OCI-LY1 (cell line): ENCODE measurements at regions not wholly inside any gene's neighbourhood (a gene's known extent, or its start where the extent isn't known, plus 50 kb on each side); places are given as distances from the start of the nearest gene placed in this dataset.

Experiments used
- H2AFZ ChIP-seq: fragments of 200-600 bp; sonication (generic), shearing (Covaris generic); 2 replicates; pipeline ENCODE4 v1.6.0; 2014; ENCODE audit warnings: antibody characterized with exemption, mild to moderate bottlenecking, low read length
- H3F3A ChIP-seq: fragments of 200-600 bp; sonication (generic), shearing (Covaris generic); 2 replicates; pipeline ENCODE4 v1.6.0; 2014; ENCODE audit warnings: mild to moderate bottlenecking, antibody characterized with exemption, low read length, moderate library complexity; ENCODE audit not compliant: insufficient read depth
- H3K27ac ChIP-seq: fragments of 200-600 bp; sonication (generic); 2 replicates; pipeline ENCODE4 v1.5.1; 2014; ENCODE audit warnings: low read length, mixed run types, mild to moderate bottlenecking, low read depth; ENCODE audit not compliant: poor library complexity, severe bottlenecking
- H3K27me3 ChIP-seq: fragments of 200-600 bp; sonication (generic); 2 replicates; pipeline ENCODE4 v1.6.0; 2014; ENCODE audit warnings: antibody characterized with exemption, mild to moderate bottlenecking, low read length, moderate library complexity; ENCODE audit not compliant: insufficient read depth
- H3K36me3 ChIP-seq: fragments of 200-600 bp; sonication (generic); 2 replicates; pipeline ENCODE4 v1.6.1; 2014; ENCODE audit warnings: mild to moderate bottlenecking, antibody characterized with exemption, low read length, moderate library complexity, mixed read lengths; ENCODE audit not compliant: insufficient read depth
- H3K4me1 ChIP-seq: fragments of 200-600 bp; sonication (generic); 2 replicates; pipeline ENCODE4 v1.5.1; 2014; ENCODE audit warnings: mild to moderate bottlenecking, low read length, moderate library complexity; ENCODE audit not compliant: insufficient read depth, severe bottlenecking
- H3K4me2 ChIP-seq: fragments of 200-600 bp; sonication (generic), shearing (Covaris generic); 2 replicates; pipeline ENCODE4 v1.6.1; 2014; ENCODE audit warnings: low read length
- H3K4me3 ChIP-seq: fragments of 200-600 bp; sonication (generic); 2 replicates; pipeline ENCODE4 v1.5.1; 2014; ENCODE audit warnings: low read length, low read depth, mild to moderate bottlenecking, mixed read lengths; ENCODE audit not compliant: poor library complexity, severe bottlenecking
- H3K79me2 ChIP-seq: fragments of 200-600 bp; shearing (Covaris generic); 2 replicates; pipeline ENCODE4 v1.6.1; 2016; ENCODE audit warnings: mixed run types, low read length, mixed read lengths; ENCODE audit not compliant: insufficient read depth
- H3K9ac ChIP-seq: fragments of 200-600 bp; sonication (generic), shearing (Covaris generic); 2 replicates; pipeline ENCODE4 v1.6.1; 2014; ENCODE audit warnings: mild to moderate bottlenecking, low read length, mixed read lengths
- H3K9me2 ChIP-seq: fragments of 200-600 bp; sonication (generic), shearing (Covaris generic); 2 replicates; pipeline ENCODE4 v1.6.1; 2014; ENCODE audit warnings: low read depth, mild to moderate bottlenecking, low read length, mixed read lengths
- H3K9me3 ChIP-seq: fragments of 200-600 bp; shearing (Covaris generic); 2 replicates; pipeline ENCODE4 v1.6.1; 2014; ENCODE audit warnings: low read length, mixed read lengths
- H4K20me1 ChIP-seq: fragments of 200-600 bp; sonication (generic), shearing (Covaris generic); 2 replicates; pipeline ENCODE4 v1.6.0; 2016; ENCODE audit warnings: mild to moderate bottlenecking, low read length; ENCODE audit not compliant: insufficient read depth
- CTCF ChIP-seq: fragments of 200-600 bp; sonication (generic), shearing (Covaris generic); IDR thresholded peaks from 2 replicates; pipeline ENCODE4 v1.5.1; 2017; ENCODE audit warnings: mild to moderate bottlenecking, antibody characterized with exemption, low read length, moderate library complexity, mixed read lengths
- EZH2 ChIP-seq: fragments of 200-600 bp; sonication (generic), shearing (Covaris generic); IDR thresholded peaks from 2 replicates; pipeline ENCODE4 v1.8.0; 2017; ENCODE audit warnings: borderline replicate concordance, mixed run types, mild to moderate bottlenecking, antibody characterized with exemption, low read length, moderate library complexity, mixed read lengths

- no peak overlapping the region for H3K4me3 ChIP-seq
- H2AFZ ChIP-seq = no peak overlapping the region
- H3K36me3 ChIP-seq = no peaks in the 10 kb centered on the region
- H3K9ac ChIP-seq = no peak overlapping the region
- no peaks in the 10 kb centered on the region for H3K79me2 ChIP-seq
- no peaks in the 10 kb centered on the region for H4K20me1 ChIP-seq
- no peak overlapping the region for H3K27ac ChIP-seq
- no peak overlapping the region for H3K4me2 ChIP-seq
- H3K9me2 ChIP-seq = no peaks in the 10 kb centered on the region
- no peaks in the 10 kb centered on the region for H3K27me3 ChIP-seq
- H3K9me3 ChIP-seq = no peaks in the 10 kb centered on the region
- TF ChIP-seq CTCF (no peak), EZH2 (no peak)
- H3K4me1 ChIP-seq = no peaks in the 10 kb centered on the region
- no peaks in the 10 kb centered on the region for H3F3A ChIP-seq
Observed at GRCh38 chr16:75841517-75841916, 115.2 kb upstream of the CPHXL start.

DNA sequence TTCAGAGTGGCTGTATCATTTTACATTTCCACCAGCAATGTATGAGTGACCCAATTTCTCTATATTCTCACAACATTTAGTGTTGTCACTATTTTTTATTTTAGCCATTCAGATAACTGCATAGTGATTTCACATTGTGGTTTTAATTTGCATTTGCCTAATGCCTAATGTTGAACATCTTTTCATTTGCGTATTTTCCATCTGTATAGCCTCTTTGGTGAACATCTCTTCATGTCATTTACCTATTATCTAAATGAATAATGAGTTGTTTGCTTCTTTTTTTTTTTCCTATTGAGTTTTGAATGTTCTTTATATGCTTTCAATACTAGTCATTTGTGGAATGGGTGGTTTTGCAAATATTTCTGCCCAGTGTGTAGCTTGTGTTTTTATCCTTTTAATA lies 120.9 kb upstream of the CPHXL start:
- no peaks in the 10 kb centered on the region for H3F3A ChIP-seq
- H3K27ac ChIP-seq = no peak overlapping the region
- no peak overlapping the region for H3K4me2 ChIP-seq
- no peaks in the 10 kb centered on the region for H3K4me1 ChIP-seq
- H3K36me3 ChIP-seq = no peaks in the 10 kb centered on the region
- H3K27me3 ChIP-seq = no peaks in the 10 kb centered on the region
- no peak overlapping the region for H3K4me3 ChIP-seq
- no peak overlapping the region for H2AFZ ChIP-seq
- H3K79me2 ChIP-seq = no peaks in the 10 kb centered on the region
- H3K9me3 ChIP-seq = no peaks in the 10 kb centered on the region
- no peak overlapping the region for H3K9ac ChIP-seq
- H3K9me2 ChIP-seq = no peaks in the 10 kb centered on the region
- TF ChIP-seq CTCF (no peak), EZH2 (no peak)
- no peaks in the 10 kb centered on the region for H4K20me1 ChIP-seq

DNA sequence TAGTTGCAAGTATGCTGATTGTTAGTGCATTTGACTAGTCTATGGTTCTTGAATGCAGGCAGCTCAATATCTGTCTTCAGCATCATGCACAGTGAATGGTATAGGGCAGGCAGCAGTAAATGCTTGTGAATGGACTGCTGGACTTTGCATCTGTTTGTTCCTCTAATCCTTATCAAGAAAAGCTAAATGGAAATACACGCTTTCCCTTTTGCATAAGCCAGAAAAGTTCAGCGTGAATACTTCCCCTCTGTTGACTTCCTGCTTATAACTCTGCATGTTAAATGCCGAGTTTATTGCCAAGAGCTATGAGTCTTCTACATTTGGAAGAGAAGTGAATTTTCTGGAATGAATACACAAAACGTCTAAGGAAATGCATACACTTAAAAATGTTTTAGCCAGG lies 127.9 kb upstream of the CPHXL start:
- no peak for TF ChIP-seq CTCF
- TF ChIP-seq EZH2 = no peak
- H3K4me3 ChIP-seq = no peak overlapping the region
- no peaks in the 10 kb centered on the region for H3K9me3 ChIP-seq
- no peaks in the 10 kb centered on the region for H3K36me3 ChIP-seq
- H2AFZ ChIP-seq = no peak overlapping the region
- no peaks in the 10 kb centered on the region for H3K9me2 ChIP-seq
- no peak overlapping the region for H3K27ac ChIP-seq
- H3K4me1 ChIP-seq = no peaks in the 10 kb centered on the region
- no peaks in the 10 kb centered on the region for H4K20me1 ChIP-seq
- H3K27me3 ChIP-seq = no peaks in the 10 kb centered on the region
- H3F3A ChIP-seq = no peaks in the 10 kb centered on the region
- no peaks in the 10 kb centered on the region for H3K79me2 ChIP-seq
- no peak overlapping the region for H3K9ac ChIP-seq
- H3K4me2 ChIP-seq = no peak overlapping the region
